ENCODE measurements at regions not wholly inside any gene's neighbourhood (a gene's known extent, or its start where the extent isn't known, plus 50 kb on each side); places are given as distances from the start of the nearest gene placed in this dataset.
"Not testable (repeated sequence)": the region's sequence is repeated elsewhere in the genome, so short reads cannot be mapped to it uniquely, and the experiment has no call there.

- Histone ChIP-seq H3K9ac (ENCODE audit: control insufficient read depth, insufficient read depth, low read length) (no peak overlapping the region), H3K36me3 (ENCODE audit: control insufficient read depth in 2 of 2, insufficient read depth in 2 of 2, low read length in 1 of 2) (no peaks in the 10 kb centered on the region), H2AFZ (ENCODE audit: control insufficient read depth, low read depth, low read length) (no peak overlapping the region), H4K20me1 (ENCODE audit: control insufficient read depth, insufficient read depth) (no peaks in the 10 kb centered on the region), H3K9me3 (replicated peaks; ENCODE audit: control insufficient read depth, insufficient read depth, low read length) (no peaks in the 10 kb centered on the region; the same call in 2 of the 3 replicates), H3K4me1 (ENCODE audit: control insufficient read depth, insufficient read depth, low read length) (no peaks in the 10 kb centered on the region), H3K4me2 (ENCODE audit: control insufficient read depth, insufficient read depth) (no peak overlapping the region), H3K79me2 (ENCODE audit: control insufficient read depth, insufficient read depth, low read length) (no peaks in the 10 kb centered on the region), H3K27ac (ENCODE audit: control insufficient read depth, insufficient read depth) (no peak overlapping the region), H3K27me3 (replicated peaks in 1 of 2; ENCODE audit: control insufficient read depth in 2 of 2, insufficient read depth in 2 of 2, low read length in 1 of 2) (no peaks in the 10 kb centered on the region), H3K4me3 (no peak overlapping the region)
- intact Hi-C loops (cut with micrococcal nuclease; ENCODE audit: unreplicated experiment): no loop called here
- BruUV-seq (replicated peaks): no TSS peak
- 59% methylated on average over 39 of the region's 40 CpGs for WGBS (ENCODE audit: insufficient coverage, insufficient replicate concordance, low lambda C conversion rate, missing lambda C conversion rate)
- TF ChIP-seq SUZ12 (IDR thresholded peaks at IDR 0.05; ENCODE audit: unreplicated experiment) (no peak), PAX8 (IDR thresholded peaks at IDR 0.05) (no peak), LARP7 (IDR thresholded peaks at IDR 0.05) (no peak), ZBED1 (IDR thresholded peaks at IDR 0.05; ENCODE audit: borderline replicate concordance) (no peak), NFIC (IDR thresholded peaks at IDR 0.05; ENCODE audit: low read depth, low read length) (no peak), EZH2 (IDR thresholded peaks at IDR 0.05; ENCODE audit: borderline replicate concordance, control insufficient read depth, low read depth, low read length) (no peak), DPF2 (IDR thresholded peaks at IDR 0.05) (no peak), JUNB (IDR thresholded peaks at IDR 0.05) (no peak)
- ATAC-seq (no peak), DNase-seq (ENCODE audit: low read depth, low spot score) (no peak), FAIRE-seq (no peak)
- ChIA-PET CTCF (no interaction called here), SMC1A (ENCODE audit: uncharacterized antibody, unreplicated experiment) (no interaction called here), RAD21 (ENCODE audit: unreplicated experiment) (no interaction called here), POLR2A (no interaction called here)
- in situ Hi-C loops (cut with MboI): no loop called here
Measured at GRCh38 chr20:29408034-29408695, 1849.3 kb upstream of the DEFB115 start.

GRCh38 chr20:29408707-29409106 lies 1848.8 kb upstream of the DEFB115 start:
- CTCF ChIA-PET; RAD21 ChIA-PET (ENCODE audit: unreplicated experiment); intact Hi-C loops (cut with micrococcal nuclease; ENCODE audit: unreplicated experiment); H3K4me2 ChIP-seq (ENCODE audit: control insufficient read depth, insufficient read depth); H3K4me1 ChIP-seq (ENCODE audit: control insufficient read depth, insufficient read depth, low read length); H3K79me2 ChIP-seq (ENCODE audit: control insufficient read depth, insufficient read depth, low read length); H2AFZ ChIP-seq (ENCODE audit: control insufficient read depth, low read depth, low read length); H3K36me3 ChIP-seq (ENCODE audit: control insufficient read depth in 2 of 2, insufficient read depth in 2 of 2, low read length in 1 of 2); POLR2A ChIA-PET; ATAC-seq; H3K9me3 ChIP-seq (replicated peaks; ENCODE audit: control insufficient read depth, insufficient read depth, low read length); H3K4me3 ChIP-seq; BruUV-seq (replicated peaks); H3K9ac ChIP-seq (ENCODE audit: control insufficient read depth, insufficient read depth, low read length); H4K20me1 ChIP-seq (ENCODE audit: control insufficient read depth, insufficient read depth); in situ Hi-C loops (cut with MboI); H3K27ac ChIP-seq (ENCODE audit: control insufficient read depth, insufficient read depth); SMC1A ChIA-PET (ENCODE audit: uncharacterized antibody, unreplicated experiment); H3K27me3 ChIP-seq (replicated peaks in 1 of 2; ENCODE audit: control insufficient read depth in 2 of 2, insufficient read depth in 2 of 2, low read length in 1 of 2); FAIRE-seq; DNase-seq (ENCODE audit: low read depth, low spot score): not testable (repeated sequence)
- WGBS (ENCODE audit: insufficient coverage, insufficient replicate concordance, low lambda C conversion rate, missing lambda C conversion rate): 55% methylated on average over 17 of the region's 17 CpGs

GRCh38 chr20:29409160-29409689 lies 1848.2 kb upstream of the DEFB115 start:
- H3K9ac ChIP-seq (ENCODE audit: control insufficient read depth, insufficient read depth, low read length); ATAC-seq; H3K27me3 ChIP-seq (replicated peaks in 1 of 2; ENCODE audit: control insufficient read depth in 2 of 2, insufficient read depth in 2 of 2, low read length in 1 of 2); RAD21 ChIA-PET (ENCODE audit: unreplicated experiment); H3K27ac ChIP-seq (ENCODE audit: control insufficient read depth, insufficient read depth); in situ Hi-C loops (cut with MboI); BruUV-seq (replicated peaks); POLR2A ChIA-PET; intact Hi-C loops (cut with micrococcal nuclease; ENCODE audit: unreplicated experiment); H2AFZ ChIP-seq (ENCODE audit: control insufficient read depth, low read depth, low read length); H3K4me1 ChIP-seq (ENCODE audit: control insufficient read depth, insufficient read depth, low read length); FAIRE-seq; H3K79me2 ChIP-seq (ENCODE audit: control insufficient read depth, insufficient read depth, low read length); SMC1A ChIA-PET (ENCODE audit: uncharacterized antibody, unreplicated experiment); H3K9me3 ChIP-seq (replicated peaks; ENCODE audit: control insufficient read depth, insufficient read depth, low read length); DNase-seq (ENCODE audit: low read depth, low spot score); H3K4me2 ChIP-seq (ENCODE audit: control insufficient read depth, insufficient read depth); H4K20me1 ChIP-seq (ENCODE audit: control insufficient read depth, insufficient read depth); H3K4me3 ChIP-seq; CTCF ChIA-PET; H3K36me3 ChIP-seq (ENCODE audit: control insufficient read depth in 2 of 2, insufficient read depth in 2 of 2, low read length in 1 of 2): not testable (repeated sequence)
- WGBS (ENCODE audit: insufficient coverage, insufficient replicate concordance, low lambda C conversion rate, missing lambda C conversion rate): 52% methylated on average over 26 of the region's 26 CpGs

All from GM12878 (cell line).